GM10248 (cell line): ENCODE measurements at regions not wholly inside any gene's neighbourhood (a gene's known extent, or its start where the extent isn't known, plus 50 kb on each side); places are given as distances from the start of the nearest gene placed in this dataset.

Source experiments
- CTCF ChIA-PET: fragments of 300-600 bp; sonication (Branson Sonifier 250); formaldehyde crosslinking; extraction: SDS; loops from one replicate; lab custom pipeline; 2021; ENCODE audit warnings: antibody characterized with exemption; lab: Yijun Ruan, JAX
- POLR2A ChIA-PET: fragments of 350-650 bp; sonication (Branson Sonifier 250); formaldehyde crosslinking; extraction: SDS; loops from one replicate; lab custom pipeline; 2020; ENCODE audit warnings: antibody characterized with exemption; lab: Yijun Ruan, JAX
- DNase-seq: peaks from one replicate; pipeline ENCODE4 v3.0.0; 2012; ENCODE audit errors: extremely low spot score
- CTCF ChIP-seq: IDR thresholded peaks from 2 replicates; pipeline ENCODE4 v1.5.1; 2012; ENCODE audit warnings: mild to moderate bottlenecking, low read depth; ENCODE audit errors: extremely low read depth, missing control alignments, control extremely low read depth

GRCh38 chr15:36075333-36075732 lies 504.1 kb upstream of the CDIN1 start:
- no peak for DNase-seq
- POLR2A ChIA-PET, result no interaction called here
- TF ChIP-seq CTCF, result no peak
- CTCF ChIA-PET, result no interaction called here

GRCh38 chr15:36079021-36079420 lies 500.4 kb upstream of the CDIN1 start:
- TF ChIP-seq CTCF, result no peak
- DNase-seq, result no peak
- ChIA-PET CTCF (no interaction called here), POLR2A (no interaction called here)

GRCh38 chr15:36080759-36081158 lies 498.7 kb upstream of the CDIN1 start:
- no peak for TF ChIP-seq CTCF
- DNase-seq, result no peak
- ChIA-PET CTCF (no interaction called here), POLR2A (no interaction called here)

GRCh38 chr15:36090286-36090946 lies 489.0 kb upstream of the CDIN1 start:
- TF ChIP-seq CTCF, result no peak
- ChIA-PET CTCF (no interaction called here), POLR2A (no interaction called here)
- DNase-seq, result no peak

- no peak for TF ChIP-seq CTCF
- CTCF ChIA-PET, result no interaction called here
- no peak for DNase-seq
Measured at GRCh38 chr15:36106640-36107335, 472.6 kb upstream of the CDIN1 start.

GRCh38 chr15:36108541-36108940 lies 470.9 kb upstream of the CDIN1 start:
- TF ChIP-seq CTCF, result no peak
- ChIA-PET CTCF (interaction anchor here (0.8 kb wide), 1 partner anchor 9 kb away, joined by 3 read pairs; no protein-coding TSS in a partner anchor), POLR2A (no interaction called here)
- DNase-seq, result no peak

More at GRCh38 chr15:36106640-36107335, 472.6 kb upstream of the CDIN1 start:
- POLR2A ChIA-PET, result no interaction called here
